HG03064 (cell line): ENCODE measurements at regions not wholly inside any gene's neighbourhood (a gene's known extent, or its start where the extent isn't known, plus 50 kb on each side); places are given as distances from the start of the nearest gene placed in this dataset.

Experiments used
- ATAC-seq: cut with Tn5 transposase; IDR thresholded peaks from one replicate; pipeline ENCODE4 v1.9.1; 2021; ENCODE audit warnings: low read depth; ENCODE audit not compliant: unreplicated experiment

GRCh38 chr18:27707201-27707600, 469.7 kb downstream of the CDH2 start:
- no peak for ATAC-seq

- ATAC-seq = no peak
Observed at GRCh38 chr18:27704736-27705361, 472.1 kb downstream of the CDH2 start.

GRCh38 chr18:27699137-27699536, 477.8 kb downstream of the CDH2 start:
- no peak for ATAC-seq

GRCh38 chr18:27696148-27696547, 480.8 kb downstream of the CDH2 start:
- no peak for ATAC-seq

GRCh38 chr18:27695503-27695902, 481.4 kb downstream of the CDH2 start:
- ATAC-seq = no peak

GRCh38 chr18:27695052-27695451, 481.9 kb downstream of the CDH2 start:
- no peak for ATAC-seq

GRCh38 chr18:27688581-27688980, 488.3 kb downstream of the CDH2 start:
- ATAC-seq = no peak

GRCh38 chr18:27687351-27687979, 489.5 kb downstream of the CDH2 start:
- ATAC-seq = no peak

GRCh38 chr18:27685807-27686412, 491.0 kb downstream of the CDH2 start:
- no peak for ATAC-seq

GRCh38 chr18:27685091-27685490, 491.8 kb downstream of the CDH2 start:
- no peak for ATAC-seq

- no peak for ATAC-seq
Observed at GRCh38 chr18:27674411-27674810, 489.3 kb upstream of the CHST9 start.

GRCh38 chr18:27673861-27674260, 488.8 kb upstream of the CHST9 start:
- ATAC-seq = no peak

GRCh38 chr18:27668158-27668557, 483.1 kb upstream of the CHST9 start:
- ATAC-seq = no peak

- no peak for ATAC-seq
Observed at GRCh38 chr18:27667064-27667463, 482.0 kb upstream of the CHST9 start.

GRCh38 chr18:27666016-27666415, 480.9 kb upstream of the CHST9 start:
- no peak for ATAC-seq

GRCh38 chr18:27665264-27665799, 480.2 kb upstream of the CHST9 start:
- ATAC-seq = no peak

GRCh38 chr18:27662949-27663348, 477.8 kb upstream of the CHST9 start:
- no peak for ATAC-seq

- ATAC-seq = no peak
Observed at GRCh38 chr18:27662537-27662936, 477.4 kb upstream of the CHST9 start.

GRCh38 chr18:27661320-27662018, 476.4 kb upstream of the CHST9 start:
- ATAC-seq = no peak

GRCh38 chr18:27656905-27657304, 471.8 kb upstream of the CHST9 start:
- no peak for ATAC-seq

GRCh38 chr18:27656167-27656778, 471.2 kb upstream of the CHST9 start:
- no peak for ATAC-seq
